Vagina (tissue), 2 donors: ENCODE measurements at regions not wholly inside any gene's neighbourhood (a gene's known extent, or its start where the extent isn't known, plus 50 kb on each side); places are given as distances from the start of the nearest gene placed in this dataset.

ENCODE experiments used
- DNase-seq, 2 donors: peaks; one replicate each; pipeline ENCODE4 v3.0.0-alpha.2; 2017; ENCODE audit errors: extremely low spot score in 2 of 2
- H3K27ac ChIP-seq: fragments of 200-600 bp; sonication (generic); one replicate; pipeline ENCODE4 v1.5.1; 2019
- H3K27me3 ChIP-seq: fragments of 200-600 bp; sonication (generic); one replicate; pipeline ENCODE4 v1.5.1; 2019
- H3K36me3 ChIP-seq, 2 donors: fragments of 200-600 bp; sonication (generic); one replicate each; pipeline ENCODE4 v1.5.1; 2017 to 2019
- H3K4me1 ChIP-seq: fragments of 200-600 bp; sonication (generic); one replicate; pipeline ENCODE4 v1.5.1; 2019
- H3K4me3 ChIP-seq, 2 donors: fragments of 200-600 bp; sonication (generic); 1 replicate in 1 of 2; 2 replicates in 1 of 2; pipeline ENCODE4 v1.5.1; 2016 to 2019
- H3K9me3 ChIP-seq: fragments of 200-600 bp; sonication (generic); one replicate; pipeline ENCODE4 v1.5.1; 2019
- CTCF ChIP-seq, 3 experiments: fragments of 450-650 bp in 2 of 3; fragments of 200-600 bp in 1 of 3; sonication (generic) in 1 of 3; IDR thresholded peaks; one replicate each; pipeline ENCODE4 v1.5.1; 2017 to 2019; ENCODE audit warnings: antibody characterized with exemption in 3 of 3, mild to moderate bottlenecking in 2 of 3, moderate library complexity in 2 of 3
- POLR2A ChIP-seq, 2 donors: fragments of 450-650 bp; IDR thresholded peaks; one replicate each; pipeline ENCODE4 v1.6.1; 2017; ENCODE audit warnings: antibody characterized with exemption in 2 of 2, mild to moderate bottlenecking in 2 of 2, moderate library complexity in 2 of 2
- POLR2AphosphoS5 ChIP-seq, 2 donors: sonication (generic); formaldehyde crosslinking; IDR thresholded peaks; one replicate each; pipeline ENCODE4 v1.9.0; 2017; ENCODE audit warnings: antibody characterized with exemption in 2 of 2, mild to moderate bottlenecking in 2 of 2, low read depth in 1 of 2; ENCODE audit not compliant: insufficient read depth in 1 of 2
- intact Hi-C: fragments of 100-400 bp; cut with DNase I; formaldehyde crosslinking; loops from one replicate; pipeline ENCODE4 v1.15.1; 2023

- H3K27me3 ChIP-seq: no peaks in the 10 kb centered on the region
- H3K4me1 ChIP-seq: no peaks in the 10 kb centered on the region
- H3K9me3 ChIP-seq: no peaks in the 10 kb centered on the region
- no peak overlapping the region for H3K27ac ChIP-seq
- no peak overlapping the region for H3K4me3 ChIP-seq
- no peaks in the 10 kb centered on the region for H3K36me3 ChIP-seq
- no peak for TF ChIP-seq CTCF (IDR thresholded peaks at IDR 0.05)
- no peak for TF ChIP-seq POLR2A (IDR thresholded peaks at IDR 0.05)
- TF ChIP-seq POLR2AphosphoS5 (IDR thresholded peaks at IDR 0.05; ENCODE audit: insufficient read depth in 1 of 2, low read depth in 1 of 2): no peak
- no peak for DNase-seq
- intact Hi-C loops: no loop called here
Observed at GRCh38 chr13:72255908-72256307, 388.9 kb upstream of the DACH1 start.

- Histone ChIP-seq H3K36me3 (no peaks in the 10 kb centered on the region), H3K4me3 (no peak overlapping the region), H3K9me3 (no peaks in the 10 kb centered on the region), H3K27me3 (no peaks in the 10 kb centered on the region), H3K27ac (no peak overlapping the region), H3K4me1 (no peaks in the 10 kb centered on the region)
- intact Hi-C loops: no loop called here
- no peak for DNase-seq
- no peak for TF ChIP-seq CTCF (IDR thresholded peaks at IDR 0.05)
- TF ChIP-seq POLR2AphosphoS5 (IDR thresholded peaks at IDR 0.05; ENCODE audit: insufficient read depth in 1 of 2, low read depth in 1 of 2): no peak
- TF ChIP-seq POLR2A (IDR thresholded peaks at IDR 0.05): no peak
Observed at GRCh38 chr13:72253754-72254153, 386.8 kb upstream of the DACH1 start.

- no peak for DNase-seq
- no peaks in the 10 kb centered on the region for H3K9me3 ChIP-seq
- H3K4me1 ChIP-seq: no peaks in the 10 kb centered on the region
- TF ChIP-seq POLR2A (IDR thresholded peaks at IDR 0.05) (no peak), CTCF (IDR thresholded peaks at IDR 0.05) (no peak), POLR2AphosphoS5 (IDR thresholded peaks at IDR 0.05; ENCODE audit: insufficient read depth in 1 of 2, low read depth in 1 of 2) (no peak)
- H3K27me3 ChIP-seq: no peaks in the 10 kb centered on the region
- H3K4me3 ChIP-seq: no peak overlapping the region
- no peak overlapping the region for H3K27ac ChIP-seq
- intact Hi-C loops: no loop called here
- no peaks in the 10 kb centered on the region for H3K36me3 ChIP-seq
Observed at GRCh38 chr13:72246396-72246795, 379.4 kb upstream of the DACH1 start.

GRCh38 chr13:72244788-72245187, 377.8 kb upstream of the DACH1 start:
- H3K4me1 ChIP-seq: no peaks in the 10 kb centered on the region
- no peaks in the 10 kb centered on the region for H3K9me3 ChIP-seq
- no peak for DNase-seq
- intact Hi-C loops: no loop called here
- no peaks in the 10 kb centered on the region for H3K27me3 ChIP-seq
- H3K27ac ChIP-seq: no peak overlapping the region
- H3K4me3 ChIP-seq: no peak overlapping the region
- no peaks in the 10 kb centered on the region for H3K36me3 ChIP-seq
- no peak for TF ChIP-seq POLR2A (IDR thresholded peaks at IDR 0.05)
- TF ChIP-seq CTCF (IDR thresholded peaks at IDR 0.05): no peak
- no peak for TF ChIP-seq POLR2AphosphoS5 (IDR thresholded peaks at IDR 0.05; ENCODE audit: insufficient read depth in 1 of 2, low read depth in 1 of 2)

GRCh38 chr13:72230131-72230530, 363.1 kb upstream of the DACH1 start:
- no peaks in the 10 kb centered on the region for H3K36me3 ChIP-seq
- H3K27ac ChIP-seq: no peak overlapping the region
- DNase-seq: no peak
- H3K9me3 ChIP-seq: no peaks in the 10 kb centered on the region
- no peak for TF ChIP-seq POLR2A (IDR thresholded peaks at IDR 0.05)
- TF ChIP-seq CTCF (IDR thresholded peaks at IDR 0.05): no peak
- TF ChIP-seq POLR2AphosphoS5 (IDR thresholded peaks at IDR 0.05; ENCODE audit: insufficient read depth in 1 of 2, low read depth in 1 of 2): no peak
- no peak overlapping the region for H3K4me3 ChIP-seq
- H3K4me1 ChIP-seq: no peaks in the 10 kb centered on the region
- intact Hi-C loops: no loop called here
- H3K27me3 ChIP-seq: no peaks in the 10 kb centered on the region
